Testis (tissue), 2 donors: ENCODE measurements at regions not wholly inside any gene's neighbourhood (a gene's known extent, or its start where the extent isn't known, plus 50 kb on each side); places are given as distances from the start of the nearest gene placed in this dataset.

ENCODE experiments used
- DNase-seq: peaks from one replicate; pipeline ENCODE4 v3.0.0-alpha.2; 2019
- H3K27ac ChIP-seq, 2 donors: fragments of 200-600 bp; sonication (generic); one replicate each; pipeline ENCODE4 v1.5.1; 2019
- H3K27me3 ChIP-seq: fragments of 200-600 bp; sonication (generic); one replicate; pipeline ENCODE4 v1.5.1; 2019
- H3K36me3 ChIP-seq: fragments of 200-600 bp; sonication (generic); one replicate; pipeline ENCODE4 v1.5.1; 2017; ENCODE audit warnings: low read depth; ENCODE audit errors: missing control alignments
- H3K4me1 ChIP-seq: fragments of 200-600 bp; sonication (generic); one replicate; pipeline ENCODE4 v1.5.1; 2019
- H3K4me3 ChIP-seq, 2 donors: fragments of 200-600 bp; sonication (generic); one replicate each; pipeline ENCODE4 v1.5.1; 2017 to 2019
- H3K9me3 ChIP-seq: fragments of 200-600 bp; sonication (generic); one replicate; pipeline ENCODE4 v1.5.1; 2017
- CTCF ChIP-seq, 3 experiments: fragments of 450-650 bp in 2 of 3; fragments of 200-600 bp in 1 of 3; sonication (generic) in 1 of 3; IDR thresholded peaks; one replicate each; pipeline ENCODE4 v1.5.1; 2016 to 2019; ENCODE audit warnings: antibody characterized with exemption in 3 of 3, mild to moderate bottlenecking in 2 of 3, moderate library complexity in 1 of 3
- POLR2A ChIP-seq: fragments of 450-650 bp; IDR thresholded peaks from one replicate; pipeline ENCODE4 v1.6.1; 2017; ENCODE audit warnings: antibody characterized with exemption, mild to moderate bottlenecking, moderate library complexity
- WGBS, 2 donors: methylation state at CpG; one replicate each; pipeline ENCODE4 v1.1.5; 2018; 5-methylcytosine and 5-hydroxymethylcytosine counted together
- intact Hi-C: fragments of 100-400 bp; cut with DNase I; formaldehyde crosslinking; loops from one replicate; pipeline ENCODE4 v1.15.1; 2023; ENCODE audit warnings: low total_unique reads

GRCh38 chr1:177848577-177848976 lies 121.3 kb downstream of the SEC16B start:
- 91% methylated on average over 4 of the region's 4 CpGs for WGBS, 2 donors
- H3K9me3 ChIP-seq: no peaks in the 10 kb centered on the region
- intact Hi-C loops: no loop called here
- no peaks in the 10 kb centered on the region for H3K36me3 ChIP-seq
- H3K27ac ChIP-seq: no peak overlapping the region
- no peak overlapping the region for H3K4me3 ChIP-seq
- H3K27me3 ChIP-seq: no peaks in the 10 kb centered on the region
- no peak for DNase-seq
- TF ChIP-seq CTCF (IDR thresholded peaks at IDR 0.05): no peak
- TF ChIP-seq POLR2A: no peak
- H3K4me1 ChIP-seq: no peaks in the 10 kb centered on the region

GRCh38 chr1:177847843-177848242 lies 122.0 kb downstream of the SEC16B start:
- Histone ChIP-seq H3K9me3 (no peaks in the 10 kb centered on the region), H3K4me3 (no peak overlapping the region), H3K36me3 (no peaks in the 10 kb centered on the region), H3K27me3 (no peaks in the 10 kb centered on the region), H3K4me1 (no peaks in the 10 kb centered on the region), H3K27ac (no peak overlapping the region)
- TF ChIP-seq POLR2A: no peak
- no peak for TF ChIP-seq CTCF (IDR thresholded peaks at IDR 0.05)
- no peak for DNase-seq
- intact Hi-C loops: no loop called here
- WGBS, 2 donors: 79 to 89% methylated on average over 5 of the region's 5 CpGs

- Histone ChIP-seq H3K27ac (no peak overlapping the region), H3K27me3 (no peaks in the 10 kb centered on the region), H3K36me3 (no peaks in the 10 kb centered on the region), H3K4me3 (no peak overlapping the region), H3K4me1 (no peaks in the 10 kb centered on the region), H3K9me3 (no peaks in the 10 kb centered on the region)
- no peak for DNase-seq
- intact Hi-C loops: no loop called here
- WGBS, 2 donors: 80 to 89% methylated on average over 8 of the region's 8 CpGs
- TF ChIP-seq POLR2A (no peak), CTCF (IDR thresholded peaks at IDR 0.05) (no peak)
These were observed 130.9 kb downstream of the SEC16B start for GRCh38 chr1:177838907-177839485.

GRCh38 chr1:177833631-177834030 lies 136.2 kb downstream of the SEC16B start:
- H3K9me3 ChIP-seq: no peaks in the 10 kb centered on the region
- H3K4me3 ChIP-seq: no peak overlapping the region
- intact Hi-C loops: no loop called here
- H3K36me3 ChIP-seq: no peaks in the 10 kb centered on the region
- H3K27me3 ChIP-seq: no peaks in the 10 kb centered on the region
- no peak for TF ChIP-seq CTCF (IDR thresholded peaks at IDR 0.05)
- TF ChIP-seq POLR2A: no peak
- WGBS, 2 donors: 51 to 55% methylated on average over 3 of the region's 3 CpGs
- DNase-seq: no peak
- no peaks in the 10 kb centered on the region for H3K4me1 ChIP-seq
- no peak overlapping the region for H3K27ac ChIP-seq

- intact Hi-C loops: no loop called here
- Histone ChIP-seq H3K4me1 (no peaks in the 10 kb centered on the region), H3K27me3 (no peaks in the 10 kb centered on the region), H3K4me3 (no peak overlapping the region), H3K36me3 (no peaks in the 10 kb centered on the region), H3K27ac (no peak overlapping the region), H3K9me3 (no peaks in the 10 kb centered on the region)
- TF ChIP-seq POLR2A (no peak), CTCF (IDR thresholded peaks at IDR 0.05) (no peak)
- DNase-seq: no peak
- WGBS, 2 donors: 89 to 91% methylated on average over 4 of the region's 4 CpGs
These were observed 139.2 kb downstream of the SEC16B start for GRCh38 chr1:177830531-177831135.
